ENCODE measurements at regions not wholly inside any gene's neighbourhood (a gene's known extent, or its start where the extent isn't known, plus 50 kb on each side); places are given as distances from the start of the nearest gene placed in this dataset.

- Histone ChIP-seq H3K9me3 (ENCODE audit: control insufficient read depth, low read depth, low read length) (no peaks in the 10 kb centered on the region), H3K9ac (ENCODE audit: low read length) (no peak overlapping the region), H3K36me3 (ENCODE audit: control insufficient read depth, low read depth, low read length) (no peaks in the 10 kb centered on the region), H3K4me3 (ENCODE audit: low read length) (no peak overlapping the region), H3K4me1 (ENCODE audit: control insufficient read depth, low read depth, low read length) (no peaks in the 10 kb centered on the region), H3K27ac (ENCODE audit: low read length) (no peak overlapping the region), H3K27me3 (ENCODE audit: control insufficient read depth, insufficient read depth, low read length) (no peaks in the 10 kb centered on the region)
These were observed 121.2 kb upstream of the NPVF start for GRCh38 chr7:25349283-25350017.

GRCh38 chr7:25350041-25350440, 121.8 kb upstream of the NPVF start:
- H3K27me3 ChIP-seq (ENCODE audit: control insufficient read depth, insufficient read depth, low read length), result no peaks in the 10 kb centered on the region
- H3K4me1 ChIP-seq (ENCODE audit: control insufficient read depth, low read depth, low read length), result no peaks in the 10 kb centered on the region
- no peaks in the 10 kb centered on the region for H3K36me3 ChIP-seq (ENCODE audit: control insufficient read depth, low read depth, low read length)
- H3K27ac ChIP-seq (ENCODE audit: low read length), result no peak overlapping the region
- no peak overlapping the region for H3K4me3 ChIP-seq (ENCODE audit: low read length)
- no peaks in the 10 kb centered on the region for H3K9me3 ChIP-seq (ENCODE audit: control insufficient read depth, low read depth, low read length)
- no peak overlapping the region for H3K9ac ChIP-seq (ENCODE audit: low read length)

GRCh38 chr7:25351761-25352160, 123.5 kb upstream of the NPVF start:
- Histone ChIP-seq H3K27me3 (ENCODE audit: control insufficient read depth, insufficient read depth, low read length) (no peaks in the 10 kb centered on the region), H3K4me1 (ENCODE audit: control insufficient read depth, low read depth, low read length) (no peaks in the 10 kb centered on the region), H3K27ac (ENCODE audit: low read length) (no peak overlapping the region), H3K36me3 (ENCODE audit: control insufficient read depth, low read depth, low read length) (no peaks in the 10 kb centered on the region), H3K4me3 (ENCODE audit: low read length) (no peak overlapping the region), H3K9me3 (ENCODE audit: control insufficient read depth, low read depth, low read length) (no peaks in the 10 kb centered on the region), H3K9ac (ENCODE audit: low read length) (no peak overlapping the region)

DNA sequence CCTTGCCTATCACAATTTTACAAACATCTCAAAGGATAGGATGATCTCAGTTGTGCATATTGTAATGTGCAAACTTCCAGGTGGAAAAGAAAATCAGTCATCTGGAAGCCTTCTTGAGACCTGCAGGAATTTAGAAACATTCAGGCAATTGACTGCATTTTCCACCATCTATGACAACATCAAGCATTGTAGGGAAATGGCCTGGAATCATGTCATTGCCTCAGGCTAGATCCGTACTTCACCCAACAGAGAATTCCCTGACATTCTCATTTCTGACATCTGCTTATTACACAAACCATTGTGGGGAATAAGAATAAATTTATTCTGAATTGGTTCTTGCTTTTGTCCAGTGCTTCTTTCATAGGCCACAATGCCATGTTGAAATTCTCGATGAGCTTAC, 124.9 kb upstream of the NPVF start:
- Histone ChIP-seq H3K4me1 (ENCODE audit: control insufficient read depth, low read depth, low read length) (no peaks in the 10 kb centered on the region), H3K9ac (ENCODE audit: low read length) (no peak overlapping the region), H3K36me3 (ENCODE audit: control insufficient read depth, low read depth, low read length) (no peaks in the 10 kb centered on the region), H3K27ac (ENCODE audit: low read length) (no peak overlapping the region), H3K27me3 (ENCODE audit: control insufficient read depth, insufficient read depth, low read length) (no peaks in the 10 kb centered on the region), H3K9me3 (ENCODE audit: control insufficient read depth, low read depth, low read length) (no peaks in the 10 kb centered on the region), H3K4me3 (ENCODE audit: low read length) (no peak overlapping the region)

GRCh38 chr7:25353732-25354131, 125.4 kb upstream of the NPVF start:
- H3K36me3 ChIP-seq (ENCODE audit: control insufficient read depth, low read depth, low read length), result no peaks in the 10 kb centered on the region
- no peak overlapping the region for H3K4me3 ChIP-seq (ENCODE audit: low read length)
- no peak overlapping the region for H3K27ac ChIP-seq (ENCODE audit: low read length)
- no peaks in the 10 kb centered on the region for H3K4me1 ChIP-seq (ENCODE audit: control insufficient read depth, low read depth, low read length)
- H3K27me3 ChIP-seq (ENCODE audit: control insufficient read depth, insufficient read depth, low read length), result no peaks in the 10 kb centered on the region
- H3K9ac ChIP-seq (ENCODE audit: low read length), result no peak overlapping the region
- H3K9me3 ChIP-seq (ENCODE audit: control insufficient read depth, low read depth, low read length), result no peaks in the 10 kb centered on the region

- no peaks in the 10 kb centered on the region for H3K27me3 ChIP-seq (ENCODE audit: control insufficient read depth, insufficient read depth, low read length)
- no peak overlapping the region for H3K9ac ChIP-seq (ENCODE audit: low read length)
- H3K4me1 ChIP-seq (ENCODE audit: control insufficient read depth, low read depth, low read length), result peaks cover 8% of the 10 kb centered on the region
- H3K9me3 ChIP-seq (ENCODE audit: control insufficient read depth, low read depth, low read length), result no peaks in the 10 kb centered on the region
- H3K27ac ChIP-seq (ENCODE audit: low read length), result no peak overlapping the region
- H3K36me3 ChIP-seq (ENCODE audit: control insufficient read depth, low read depth, low read length), result no peaks in the 10 kb centered on the region
- no peak overlapping the region for H3K4me3 ChIP-seq (ENCODE audit: low read length)
These were observed 128.4 kb upstream of the NPVF start for GRCh38 chr7:25356534-25357151.

- no peaks in the 10 kb centered on the region for H3K36me3 ChIP-seq (ENCODE audit: control insufficient read depth, low read depth, low read length)
- H3K27ac ChIP-seq (ENCODE audit: low read length), result no peak overlapping the region
- H3K27me3 ChIP-seq (ENCODE audit: control insufficient read depth, insufficient read depth, low read length), result no peaks in the 10 kb centered on the region
- no peaks in the 10 kb centered on the region for H3K9me3 ChIP-seq (ENCODE audit: control insufficient read depth, low read depth, low read length)
- no peak overlapping the region for H3K4me3 ChIP-seq (ENCODE audit: low read length)
- no peak overlapping the region for H3K9ac ChIP-seq (ENCODE audit: low read length)
- H3K4me1 ChIP-seq (ENCODE audit: control insufficient read depth, low read depth, low read length), result peaks cover 8% of the 10 kb centered on the region
These were observed 130.6 kb upstream of the NPVF start for GRCh38 chr7:25358926-25359325.

- H3K27me3 ChIP-seq (ENCODE audit: control insufficient read depth, insufficient read depth, low read length), result no peaks in the 10 kb centered on the region
- no peak overlapping the region for H3K4me3 ChIP-seq (ENCODE audit: low read length)
- H3K9me3 ChIP-seq (ENCODE audit: control insufficient read depth, low read depth, low read length), result no peaks in the 10 kb centered on the region
- H3K36me3 ChIP-seq (ENCODE audit: control insufficient read depth, low read depth, low read length), result no peaks in the 10 kb centered on the region
- peaks cover 8% of the 10 kb centered on the region for H3K4me1 ChIP-seq (ENCODE audit: control insufficient read depth, low read depth, low read length)
- H3K27ac ChIP-seq (ENCODE audit: low read length), result no peak overlapping the region
- H3K9ac ChIP-seq (ENCODE audit: low read length), result no peak overlapping the region
These were observed 131.3 kb upstream of the NPVF start for GRCh38 chr7:25359471-25360059.

DNA sequence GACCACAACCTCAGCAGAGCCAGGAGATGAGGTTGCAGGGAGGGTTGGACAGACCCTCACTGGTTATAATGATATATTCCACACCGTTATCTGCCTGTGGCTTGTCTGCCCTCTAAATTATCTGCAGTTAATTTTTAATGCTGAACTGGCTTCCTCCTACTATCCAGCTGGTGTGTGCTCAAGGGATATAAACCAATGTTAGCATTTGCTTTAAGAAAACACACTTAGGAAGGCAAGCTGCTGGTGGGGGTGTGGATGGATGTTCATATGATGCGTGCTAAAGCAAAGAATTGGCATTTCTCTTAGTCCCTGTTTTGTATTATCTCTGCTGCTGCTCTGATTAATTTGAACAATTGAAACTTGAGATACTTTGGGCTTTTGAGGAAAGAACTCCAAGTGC, 132.2 kb upstream of the NPVF start:
- Histone ChIP-seq H3K9me3 (ENCODE audit: control insufficient read depth, low read depth, low read length) (no peaks in the 10 kb centered on the region), H3K4me3 (ENCODE audit: low read length) (no peak overlapping the region), H3K4me1 (ENCODE audit: control insufficient read depth, low read depth, low read length) (peaks cover 8% of the 10 kb centered on the region), H3K9ac (ENCODE audit: low read length) (no peak overlapping the region), H3K36me3 (ENCODE audit: control insufficient read depth, low read depth, low read length) (no peaks in the 10 kb centered on the region), H3K27me3 (ENCODE audit: control insufficient read depth, insufficient read depth, low read length) (no peaks in the 10 kb centered on the region), H3K27ac (ENCODE audit: low read length) (no peak overlapping the region)

- H3K4me1 ChIP-seq (ENCODE audit: control insufficient read depth, low read depth, low read length), result peaks cover 8% of the 10 kb centered on the region
- H3K4me3 ChIP-seq (ENCODE audit: low read length), result no peak overlapping the region
- H3K36me3 ChIP-seq (ENCODE audit: control insufficient read depth, low read depth, low read length), result no peaks in the 10 kb centered on the region
- no peak overlapping the region for H3K9ac ChIP-seq (ENCODE audit: low read length)
- no peaks in the 10 kb centered on the region for H3K27me3 ChIP-seq (ENCODE audit: control insufficient read depth, insufficient read depth, low read length)
- H3K27ac ChIP-seq (ENCODE audit: low read length), result no peak overlapping the region
- no peaks in the 10 kb centered on the region for H3K9me3 ChIP-seq (ENCODE audit: control insufficient read depth, low read depth, low read length)
These were observed 133.1 kb upstream of the NPVF start for GRCh38 chr7:25361387-25361786.

DNA sequence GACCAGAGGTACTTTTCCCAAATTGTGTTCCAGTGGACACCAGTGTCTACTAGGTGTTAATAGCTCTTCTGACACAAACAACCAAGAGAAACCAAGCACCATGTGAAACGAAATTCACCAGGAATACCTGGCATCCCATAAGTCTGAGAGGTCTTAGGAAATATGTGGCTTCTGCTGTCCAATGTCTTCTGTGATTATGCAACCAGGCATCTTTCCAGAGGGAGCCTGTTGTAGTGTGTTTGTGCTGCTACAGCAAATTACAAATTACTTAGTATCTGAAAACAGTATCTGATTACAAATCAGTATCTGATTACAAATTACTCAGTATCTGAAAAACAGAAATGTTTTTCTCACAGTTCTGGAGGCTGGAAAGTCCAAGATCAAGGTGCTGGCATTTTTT, 133.6 kb upstream of the NPVF start:
- H3K27me3 ChIP-seq (ENCODE audit: control insufficient read depth, insufficient read depth, low read length), result no peaks in the 10 kb centered on the region
- H3K27ac ChIP-seq (ENCODE audit: low read length), result no peak overlapping the region

More for the DNA sequence above, 133.6 kb upstream of the NPVF start:
- Histone ChIP-seq H3K9me3 (ENCODE audit: control insufficient read depth, low read depth, low read length) (no peaks in the 10 kb centered on the region), H3K36me3 (ENCODE audit: control insufficient read depth, low read depth, low read length) (no peaks in the 10 kb centered on the region), H3K9ac (ENCODE audit: low read length) (no peak overlapping the region), H3K4me3 (ENCODE audit: low read length) (no peak overlapping the region), H3K4me1 (ENCODE audit: control insufficient read depth, low read depth, low read length) (peaks cover 8% of the 10 kb centered on the region)
